ENCODE measurements at regions not wholly inside any gene's neighbourhood (a gene's known extent, or its start where the extent isn't known, plus 50 kb on each side); places are given as distances from the start of the nearest gene placed in this dataset.

DNA sequence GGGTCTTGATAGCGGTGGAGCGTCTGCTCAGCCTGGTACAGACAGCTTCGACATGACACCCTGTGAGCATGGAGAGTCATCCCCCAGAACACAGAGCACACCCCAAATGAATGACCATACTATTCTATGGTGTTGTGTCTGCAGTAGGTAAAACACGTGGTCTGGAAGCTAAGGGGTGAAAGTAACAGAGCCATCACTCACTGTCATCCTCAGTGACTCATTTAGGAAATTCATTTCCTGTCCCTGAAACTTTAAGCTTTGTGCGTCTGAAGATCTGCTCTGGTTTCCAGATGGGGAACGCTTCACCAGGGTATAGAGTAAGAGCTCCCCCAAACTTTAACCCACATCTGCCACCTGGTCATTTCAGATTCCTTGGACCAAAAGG lies 94.8 kb upstream of the DISP3 start:
- no peak overlapping the region for H3K27ac Mint-ChIP-seq (ENCODE audit: unreplicated experiment)
- peaks cover 3% of the 10 kb centered on the region for H3K9me3 Mint-ChIP-seq (ENCODE audit: low read depth)
- TF ChIP-seq, protein P1, sequence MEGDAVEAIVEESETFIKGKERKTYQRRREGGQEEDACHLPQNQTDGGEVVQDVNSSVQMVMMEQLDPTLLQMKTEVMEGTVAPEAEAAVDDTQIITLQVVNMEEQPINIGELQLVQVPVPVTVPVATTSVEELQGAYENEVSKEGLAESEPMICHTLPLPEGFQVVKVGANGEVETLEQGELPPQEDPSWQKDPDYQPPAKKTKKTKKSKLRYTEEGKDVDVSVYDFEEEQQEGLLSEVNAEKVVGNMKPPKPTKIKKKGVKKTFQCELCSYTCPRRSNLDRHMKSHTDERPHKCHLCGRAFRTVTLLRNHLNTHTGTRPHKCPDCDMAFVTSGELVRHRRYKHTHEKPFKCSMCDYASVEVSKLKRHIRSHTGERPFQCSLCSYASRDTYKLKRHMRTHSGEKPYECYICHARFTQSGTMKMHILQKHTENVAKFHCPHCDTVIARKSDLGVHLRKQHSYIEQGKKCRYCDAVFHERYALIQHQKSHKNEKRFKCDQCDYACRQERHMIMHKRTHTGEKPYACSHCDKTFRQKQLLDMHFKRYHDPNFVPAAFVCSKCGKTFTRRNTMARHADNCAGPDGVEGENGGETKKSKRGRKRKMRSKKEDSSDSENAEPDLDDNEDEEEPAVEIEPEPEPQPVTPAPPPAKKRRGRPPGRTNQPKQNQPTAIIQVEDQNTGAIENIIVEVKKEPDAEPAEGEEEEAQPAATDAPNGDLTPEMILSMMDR (IDR thresholded peaks at IDR 0.05): no peak
- peaks cover 39% of the 10 kb centered on the region for H3K27me3 Mint-ChIP-seq (ENCODE audit: low read depth)
- no peaks in the 10 kb centered on the region for H3K36me3 Mint-ChIP-seq (ENCODE audit: low read depth)
- DNase-seq (ENCODE audit: low spot score): no peak
- no peak overlapping the region for H3K4me3 Mint-ChIP-seq (ENCODE audit: unreplicated experiment)
- no peaks in the 10 kb centered on the region for H3K4me1 Mint-ChIP-seq (ENCODE audit: low read depth)

DNA sequence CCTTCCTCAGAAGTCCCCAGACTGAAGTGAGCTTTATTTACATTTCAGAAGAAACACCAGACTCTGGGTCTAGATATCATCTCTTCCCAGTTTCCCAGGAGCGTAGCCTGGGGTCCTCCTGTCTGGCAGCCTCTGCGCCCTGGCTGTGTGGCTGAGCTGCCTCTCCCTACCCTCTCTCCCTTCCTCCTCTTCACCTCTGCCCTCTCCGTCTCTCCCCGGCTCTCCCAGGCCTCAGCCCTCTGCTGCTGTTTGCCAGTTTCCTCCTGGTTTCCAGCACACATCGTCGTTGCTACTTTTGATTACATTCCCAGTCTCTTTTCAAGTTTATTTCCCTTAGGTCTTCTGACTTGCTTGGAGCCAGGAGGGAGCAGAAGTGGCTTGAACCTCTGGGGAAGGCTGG lies 91.1 kb upstream of the DISP3 start:
- Mint-ChIP-seq H3K4me1 (ENCODE audit: low read depth) (no peaks in the 10 kb centered on the region), H3K36me3 (ENCODE audit: low read depth) (no peaks in the 10 kb centered on the region), H3K9me3 (ENCODE audit: low read depth) (no peaks in the 10 kb centered on the region), H3K4me3 (ENCODE audit: unreplicated experiment) (no peak overlapping the region), H3K27ac (ENCODE audit: unreplicated experiment) (no peak overlapping the region), H3K27me3 (ENCODE audit: low read depth) (peaks cover 51% of the 10 kb centered on the region)
- DNase-seq (ENCODE audit: low spot score): peak; percentile 47
- TF ChIP-seq, protein P1 (IDR thresholded peaks at IDR 0.05): no peak

DNA sequence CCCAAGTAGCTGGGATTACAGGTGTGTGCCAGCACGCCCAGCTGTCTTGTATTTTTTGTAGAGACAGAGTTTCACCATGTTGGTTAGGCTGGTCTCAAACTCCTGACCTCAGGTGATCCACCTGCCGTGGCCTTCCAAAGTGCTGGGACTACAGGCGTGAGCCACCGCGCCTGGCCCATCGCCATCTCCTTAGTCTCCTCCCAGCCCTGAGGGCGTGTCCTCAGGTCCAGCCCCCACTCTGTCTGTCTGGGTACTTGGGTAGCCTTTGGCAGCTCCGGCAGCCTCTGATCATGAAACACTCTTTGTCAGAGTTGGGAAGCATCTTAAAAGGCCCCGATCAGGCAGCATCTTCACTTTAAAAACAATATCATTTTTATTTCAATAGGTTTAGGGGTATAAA lies 90.3 kb upstream of the DISP3 start:
- Mint-ChIP-seq H3K9me3 (ENCODE audit: low read depth) (no peaks in the 10 kb centered on the region), H3K4me3 (ENCODE audit: unreplicated experiment) (no peak overlapping the region), H3K27ac (ENCODE audit: unreplicated experiment) (no peak overlapping the region), H3K4me1 (ENCODE audit: low read depth) (no peaks in the 10 kb centered on the region), H3K27me3 (ENCODE audit: low read depth) (peaks cover 55% of the 10 kb centered on the region), H3K36me3 (ENCODE audit: low read depth) (no peaks in the 10 kb centered on the region)
- peak; percentile 59 for DNase-seq (ENCODE audit: low spot score)
- TF ChIP-seq, protein P1 (IDR thresholded peaks at IDR 0.05): no peak

DNA sequence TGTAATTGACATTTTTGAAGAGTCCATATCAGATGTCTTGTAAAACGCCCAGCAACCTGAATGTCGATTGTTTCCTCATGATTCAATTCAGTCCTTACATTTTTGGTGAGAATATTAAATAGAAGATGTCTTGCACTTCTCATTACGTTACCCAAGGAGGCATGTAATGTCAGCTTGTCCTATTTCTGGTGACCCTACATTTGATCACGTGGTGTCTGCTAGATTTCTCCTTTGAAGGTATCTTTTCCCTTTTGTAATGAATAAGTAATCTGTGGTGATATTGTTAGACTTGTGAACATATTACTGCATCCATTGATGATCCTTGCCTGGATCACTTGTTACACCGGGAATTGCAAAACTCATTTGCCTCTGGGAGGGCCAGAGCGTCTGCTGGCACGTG lies 87.6 kb upstream of the DISP3 start:
- H3K36me3 Mint-ChIP-seq (ENCODE audit: low read depth): no peaks in the 10 kb centered on the region
- TF ChIP-seq, protein P1 (IDR thresholded peaks at IDR 0.05): no peak
- H3K4me1 Mint-ChIP-seq (ENCODE audit: low read depth): no peaks in the 10 kb centered on the region
- DNase-seq (ENCODE audit: low spot score): peak; percentile 22
- no peaks in the 10 kb centered on the region for H3K9me3 Mint-ChIP-seq (ENCODE audit: low read depth)
- no peak overlapping the region for H3K27ac Mint-ChIP-seq (ENCODE audit: unreplicated experiment)
- no peak overlapping the region for H3K4me3 Mint-ChIP-seq (ENCODE audit: unreplicated experiment)
- H3K27me3 Mint-ChIP-seq (ENCODE audit: low read depth): peaks cover 63% of the 10 kb centered on the region

- peak; percentile 42 for DNase-seq (ENCODE audit: low spot score)
- Mint-ChIP-seq H3K4me1 (ENCODE audit: low read depth) (no peaks in the 10 kb centered on the region), H3K9me3 (ENCODE audit: low read depth) (no peaks in the 10 kb centered on the region), H3K27ac (ENCODE audit: unreplicated experiment) (no peak overlapping the region), H3K4me3 (ENCODE audit: unreplicated experiment) (no peak overlapping the region), H3K36me3 (ENCODE audit: low read depth) (no peaks in the 10 kb centered on the region), H3K27me3 (ENCODE audit: low read depth) (peaks cover 63% of the 10 kb centered on the region)
- TF ChIP-seq, protein P1 (IDR thresholded peaks at IDR 0.05): no peak
These were observed 87.1 kb upstream of the DISP3 start for GRCh38 chr1:11391886-11392285.

Data from chondrocyte (in vitro differentiated cells).